Umbilical cord (tissue), 1 donor: ENCODE measurements at regions not wholly inside any gene's neighbourhood (a gene's known extent, or its start where the extent isn't known, plus 50 kb on each side); places are given as distances from the start of the nearest gene placed in this dataset.

Experiments used
- DNase-seq: peaks from one replicate; pipeline ENCODE4 v3.0.0-alpha.2; 2015; ENCODE audit warnings: low spot score

GRCh38 chr2:129274918-129275317 is 704.5 kb upstream of the RAB6C start:
- DNase-seq: no peak

- no peak for DNase-seq
Measured at GRCh38 chr2:129275706-129276105, 703.8 kb upstream of the RAB6C start.

GRCh38 chr2:129276978-129277584 is 702.4 kb upstream of the RAB6C start:
- no peak for DNase-seq

- no peak for DNase-seq
Measured at GRCh38 chr2:129277585-129277981, 701.9 kb upstream of the RAB6C start.

GRCh38 chr2:129281791-129282530 is 697.5 kb upstream of the RAB6C start:
- no peak for DNase-seq

- DNase-seq: no peak
Measured at GRCh38 chr2:129285012-129285411, 694.5 kb upstream of the RAB6C start.

- DNase-seq: no peak
Measured at GRCh38 chr2:129293326-129293725, 686.1 kb upstream of the RAB6C start.

GRCh38 chr2:129296396-129296795 is 683.1 kb upstream of the RAB6C start:
- DNase-seq: no peak

GRCh38 chr2:129296806-129297205 is 682.7 kb upstream of the RAB6C start:
- DNase-seq: peak; percentile 7

- no peak for DNase-seq
Measured at GRCh38 chr2:129297430-129297829, 682.0 kb upstream of the RAB6C start.

- DNase-seq: no peak
Measured at GRCh38 chr2:129299338-129299737, 680.1 kb upstream of the RAB6C start.

GRCh38 chr2:129299756-129300155 is 679.7 kb upstream of the RAB6C start:
- DNase-seq: no peak

- no peak for DNase-seq
Measured at GRCh38 chr2:129300456-129300855, 679.0 kb upstream of the RAB6C start.

GRCh38 chr2:129301431-129301913 is 678.0 kb upstream of the RAB6C start:
- peak; percentile 24 for DNase-seq

GRCh38 chr2:129302106-129302505 is 677.4 kb upstream of the RAB6C start:
- DNase-seq: no peak

- DNase-seq: peak; percentile 15
Measured at GRCh38 chr2:129302561-129303183, 676.8 kb upstream of the RAB6C start.

- DNase-seq: no peak
Measured at GRCh38 chr2:129314120-129314519, 665.3 kb upstream of the RAB6C start.

GRCh38 chr2:129318581-129319421 is 660.7 kb upstream of the RAB6C start:
- no peak for DNase-seq

- DNase-seq: no peak
Measured at GRCh38 chr2:129319422-129319717, 660.1 kb upstream of the RAB6C start.

GRCh38 chr2:129320288-129320687 is 659.2 kb upstream of the RAB6C start:
- no peak for DNase-seq

GRCh38 chr2:129324349-129324748 is 655.1 kb upstream of the RAB6C start:
- no peak for DNase-seq

GRCh38 chr2:129325151-129325550 is 654.3 kb upstream of the RAB6C start:
- no peak for DNase-seq
